HL-60 (cell line): ENCODE measurements at regions not wholly inside any gene's neighbourhood (a gene's known extent, or its start where the extent isn't known, plus 50 kb on each side); places are given as distances from the start of the nearest gene placed in this dataset.

Source experiments
- POLR2AphosphoS5 ChIP-seq: IDR thresholded peaks from 2 replicates; pipeline ENCODE4 v1.6.1; 2012; ENCODE audit warnings: low read depth
- SPI1 ChIP-seq: IDR thresholded peaks from 2 replicates; pipeline ENCODE4 v1.6.1; 2012; ENCODE audit warnings: low read depth, mild to moderate bottlenecking, borderline replicate concordance
- TF ChIP-seq, protein P1 (sequence below): IDR thresholded peaks from 2 replicates; pipeline ENCODE4 v1.6.1; 2012; ENCODE audit warnings: low read depth; ENCODE audit not compliant: insufficient replicate concordance
- TF ChIP-seq, protein P2 (sequence below): IDR thresholded peaks from one replicate; pipeline ENCODE4 v1.5.1; 2011; ENCODE audit warnings: low read length, control low read depth, inconsistent platforms; ENCODE audit not compliant: insufficient read depth

DNA sequence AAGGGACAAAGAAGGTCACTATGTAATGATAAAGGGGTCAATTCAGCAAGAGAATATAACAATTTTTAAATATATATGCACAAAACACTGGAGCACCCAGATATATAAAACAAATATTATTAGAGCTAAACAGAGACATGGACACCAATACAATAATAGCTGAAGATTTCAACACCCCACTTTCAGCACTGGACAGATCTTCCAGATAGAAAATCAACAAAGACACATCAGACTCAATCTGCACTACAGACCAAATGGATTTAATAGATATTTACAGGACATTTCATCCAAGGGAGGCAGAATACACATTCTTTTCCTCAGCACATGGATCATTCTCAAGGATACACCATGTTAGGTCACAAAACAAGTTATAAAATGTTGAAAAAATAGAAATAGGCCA, 111.4 kb downstream of the SOX3 start:
- TF ChIP-seq, protein P1, sequence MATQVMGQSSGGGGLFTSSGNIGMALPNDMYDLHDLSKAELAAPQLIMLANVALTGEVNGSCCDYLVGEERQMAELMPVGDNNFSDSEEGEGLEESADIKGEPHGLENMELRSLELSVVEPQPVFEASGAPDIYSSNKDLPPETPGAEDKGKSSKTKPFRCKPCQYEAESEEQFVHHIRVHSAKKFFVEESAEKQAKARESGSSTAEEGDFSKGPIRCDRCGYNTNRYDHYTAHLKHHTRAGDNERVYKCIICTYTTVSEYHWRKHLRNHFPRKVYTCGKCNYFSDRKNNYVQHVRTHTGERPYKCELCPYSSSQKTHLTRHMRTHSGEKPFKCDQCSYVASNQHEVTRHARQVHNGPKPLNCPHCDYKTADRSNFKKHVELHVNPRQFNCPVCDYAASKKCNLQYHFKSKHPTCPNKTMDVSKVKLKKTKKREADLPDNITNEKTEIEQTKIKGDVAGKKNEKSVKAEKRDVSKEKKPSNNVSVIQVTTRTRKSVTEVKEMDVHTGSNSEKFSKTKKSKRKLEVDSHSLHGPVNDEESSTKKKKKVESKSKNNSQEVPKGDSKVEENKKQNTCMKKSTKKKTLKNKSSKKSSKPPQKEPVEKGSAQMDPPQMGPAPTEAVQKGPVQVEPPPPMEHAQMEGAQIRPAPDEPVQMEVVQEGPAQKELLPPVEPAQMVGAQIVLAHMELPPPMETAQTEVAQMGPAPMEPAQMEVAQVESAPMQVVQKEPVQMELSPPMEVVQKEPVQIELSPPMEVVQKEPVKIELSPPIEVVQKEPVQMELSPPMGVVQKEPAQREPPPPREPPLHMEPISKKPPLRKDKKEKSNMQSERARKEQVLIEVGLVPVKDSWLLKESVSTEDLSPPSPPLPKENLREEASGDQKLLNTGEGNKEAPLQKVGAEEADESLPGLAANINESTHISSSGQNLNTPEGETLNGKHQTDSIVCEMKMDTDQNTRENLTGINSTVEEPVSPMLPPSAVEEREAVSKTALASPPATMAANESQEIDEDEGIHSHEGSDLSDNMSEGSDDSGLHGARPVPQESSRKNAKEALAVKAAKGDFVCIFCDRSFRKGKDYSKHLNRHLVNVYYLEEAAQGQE, result peak; percentile 78
- TF ChIP-seq, protein P2, sequence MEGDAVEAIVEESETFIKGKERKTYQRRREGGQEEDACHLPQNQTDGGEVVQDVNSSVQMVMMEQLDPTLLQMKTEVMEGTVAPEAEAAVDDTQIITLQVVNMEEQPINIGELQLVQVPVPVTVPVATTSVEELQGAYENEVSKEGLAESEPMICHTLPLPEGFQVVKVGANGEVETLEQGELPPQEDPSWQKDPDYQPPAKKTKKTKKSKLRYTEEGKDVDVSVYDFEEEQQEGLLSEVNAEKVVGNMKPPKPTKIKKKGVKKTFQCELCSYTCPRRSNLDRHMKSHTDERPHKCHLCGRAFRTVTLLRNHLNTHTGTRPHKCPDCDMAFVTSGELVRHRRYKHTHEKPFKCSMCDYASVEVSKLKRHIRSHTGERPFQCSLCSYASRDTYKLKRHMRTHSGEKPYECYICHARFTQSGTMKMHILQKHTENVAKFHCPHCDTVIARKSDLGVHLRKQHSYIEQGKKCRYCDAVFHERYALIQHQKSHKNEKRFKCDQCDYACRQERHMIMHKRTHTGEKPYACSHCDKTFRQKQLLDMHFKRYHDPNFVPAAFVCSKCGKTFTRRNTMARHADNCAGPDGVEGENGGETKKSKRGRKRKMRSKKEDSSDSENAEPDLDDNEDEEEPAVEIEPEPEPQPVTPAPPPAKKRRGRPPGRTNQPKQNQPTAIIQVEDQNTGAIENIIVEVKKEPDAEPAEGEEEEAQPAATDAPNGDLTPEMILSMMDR, result no peak
- TF ChIP-seq POLR2AphosphoS5 (no peak), SPI1 (no peak)
